Upper lobe of right lung (tissue), 1 donor: ENCODE measurements at regions not wholly inside any gene's neighbourhood (a gene's known extent, or its start where the extent isn't known, plus 50 kb on each side); places are given as distances from the start of the nearest gene placed in this dataset.

Experiments
- ATAC-seq: fragments of 200-7000 bp; cut with Tn5 transposase; one replicate; pipeline ENCODE4 v1.9.1; 2020; ENCODE audit warnings: mild to moderate bottlenecking, moderate library complexity
- DNase-seq: peaks from one replicate; pipeline ENCODE4 v3.0.0-alpha.2; 2020
- H3K27ac ChIP-seq: fragments of 200-600 bp; one replicate; pipeline ENCODE4 v1.8.0; 2022
- H3K27me3 ChIP-seq: fragments of 200-600 bp; one replicate; pipeline ENCODE4 v1.8.0; 2022; ENCODE audit warnings: mild to moderate bottlenecking
- H3K36me3 ChIP-seq: fragments of 200-600 bp; one replicate; pipeline ENCODE4 v1.8.0; 2022
- H3K4me1 ChIP-seq: fragments of 200-600 bp; one replicate; pipeline ENCODE4 v1.8.0; 2022
- H3K4me3 ChIP-seq: fragments of 200-600 bp; one replicate; pipeline ENCODE4 v1.8.0; 2022; ENCODE audit warnings: mild to moderate bottlenecking
- H3K9me3 ChIP-seq: fragments of 200-600 bp; one replicate; pipeline ENCODE4 v1.8.0; 2022
- CTCF ChIP-seq: fragments of 200-600 bp; IDR thresholded peaks from one replicate; pipeline ENCODE4 v1.8.0; 2022; ENCODE audit warnings: antibody characterized with exemption
- intact Hi-C: fragments of 100-400 bp; cut with DNase I; formaldehyde crosslinking; loops from one replicate; pipeline ENCODE4 v1.11.0; 2022
- donor health status: DM: no; HTN: yes; CAD: no; lungs with severe emphysema.

DNA sequence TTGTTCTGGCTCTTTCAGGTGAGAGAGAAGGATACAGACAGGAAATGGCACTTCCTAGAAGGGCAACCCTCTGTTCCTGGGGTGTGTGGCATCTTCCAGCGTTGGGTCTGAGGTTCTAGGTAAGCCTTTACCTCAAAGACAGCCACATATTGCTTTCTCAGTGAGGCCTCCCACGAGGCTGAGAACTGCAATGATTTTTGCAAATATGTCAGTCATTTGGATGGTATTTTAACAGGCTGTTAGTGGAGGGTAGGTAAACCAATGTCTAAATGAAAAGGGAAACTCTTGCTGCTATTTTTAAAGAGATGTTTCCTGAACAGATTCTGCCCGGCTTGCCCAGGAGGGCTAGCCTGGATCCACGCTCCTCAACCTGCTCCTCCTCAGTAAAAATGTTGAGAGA lies 240.3 kb upstream of the KLF6 start:
- Histone ChIP-seq H3K27ac (no peak overlapping the region), H3K27me3 (no peaks in the 10 kb centered on the region), H3K9me3 (no peaks in the 10 kb centered on the region), H3K36me3 (no peaks in the 10 kb centered on the region), H3K4me1 (no peaks in the 10 kb centered on the region), H3K4me3 (no peak overlapping the region)
- no peak for DNase-seq
- TF ChIP-seq CTCF: no peak
- intact Hi-C loops: no loop called here
- no peak for ATAC-seq

- no peak for ATAC-seq
- no peak for TF ChIP-seq CTCF
- intact Hi-C loops: no loop called here
- no peaks in the 10 kb centered on the region for H3K27me3 ChIP-seq
- no peaks in the 10 kb centered on the region for H3K36me3 ChIP-seq
- H3K27ac ChIP-seq: no peak overlapping the region
- no peaks in the 10 kb centered on the region for H3K4me1 ChIP-seq
- H3K9me3 ChIP-seq: no peaks in the 10 kb centered on the region
- no peak for DNase-seq
- H3K4me3 ChIP-seq: no peak overlapping the region
Observed at GRCh38 chr10:4024516-4025245, 239.7 kb upstream of the KLF6 start.

GRCh38 chr10:4024027-4024426 lies 239.0 kb upstream of the KLF6 start:
- Histone ChIP-seq H3K9me3 (no peaks in the 10 kb centered on the region), H3K36me3 (no peaks in the 10 kb centered on the region), H3K4me1 (no peaks in the 10 kb centered on the region), H3K27me3 (no peaks in the 10 kb centered on the region), H3K4me3 (no peak overlapping the region), H3K27ac (no peak overlapping the region)
- intact Hi-C loops: no loop called here
- DNase-seq: no peak
- ATAC-seq: no peak
- no peak for TF ChIP-seq CTCF

DNA sequence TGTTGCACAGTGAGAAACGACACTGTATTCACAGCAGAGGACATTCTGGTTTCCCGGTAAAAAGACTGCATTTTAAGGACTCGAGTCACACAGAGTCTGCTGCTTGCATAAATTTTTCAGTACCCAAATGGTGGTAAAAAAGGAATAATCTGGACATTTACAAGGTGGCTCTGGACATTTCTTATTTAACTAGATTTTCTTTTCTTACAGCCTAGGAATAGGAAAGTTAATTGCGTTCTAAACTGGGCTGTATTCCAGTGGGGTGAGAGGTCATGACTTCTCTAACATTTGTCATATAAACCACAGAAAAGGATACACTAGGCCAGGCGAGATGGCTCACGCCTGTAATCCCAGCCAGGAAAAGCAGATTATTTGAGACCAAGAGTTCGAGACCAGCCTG lies 237.5 kb upstream of the KLF6 start:
- no peak for TF ChIP-seq CTCF
- intact Hi-C loops: no loop called here
- no peak overlapping the region for H3K27ac ChIP-seq
- H3K36me3 ChIP-seq: no peaks in the 10 kb centered on the region
- H3K4me3 ChIP-seq: no peak overlapping the region
- no peaks in the 10 kb centered on the region for H3K4me1 ChIP-seq
- no peaks in the 10 kb centered on the region for H3K27me3 ChIP-seq
- ATAC-seq (no peak), DNase-seq (no peak)
- H3K9me3 ChIP-seq: no peaks in the 10 kb centered on the region

- no peak for TF ChIP-seq CTCF
- H3K4me3 ChIP-seq: no peak overlapping the region
- no peaks in the 10 kb centered on the region for H3K27me3 ChIP-seq
- DNase-seq (no peak), ATAC-seq (no peak)
- intact Hi-C loops: no loop called here
- no peaks in the 10 kb centered on the region for H3K36me3 ChIP-seq
- H3K4me1 ChIP-seq: no peaks in the 10 kb centered on the region
- H3K9me3 ChIP-seq: no peaks in the 10 kb centered on the region
- no peak overlapping the region for H3K27ac ChIP-seq
Observed at GRCh38 chr10:4020631-4021030, 235.6 kb upstream of the KLF6 start.

GRCh38 chr10:4018054-4018511 lies 233.1 kb upstream of the KLF6 start:
- no peak for TF ChIP-seq CTCF

More at GRCh38 chr10:4018054-4018511, 233.1 kb upstream of the KLF6 start:
- H3K36me3 ChIP-seq: no peaks in the 10 kb centered on the region
- H3K27ac ChIP-seq: no peak overlapping the region
- intact Hi-C loops: no loop called here
- ATAC-seq: peak; percentile 61
- H3K4me1 ChIP-seq: no peaks in the 10 kb centered on the region
- H3K9me3 ChIP-seq: no peaks in the 10 kb centered on the region
- DNase-seq: no peak
- no peaks in the 10 kb centered on the region for H3K27me3 ChIP-seq
- H3K4me3 ChIP-seq: no peak overlapping the region
